Panc1 (cell line): ENCODE measurements at regions not wholly inside any gene's neighbourhood (a gene's known extent, or its start where the extent isn't known, plus 50 kb on each side); places are given as distances from the start of the nearest gene placed in this dataset.

Source experiments
- CTCF ChIP-seq: fragments of 450-650 bp; IDR thresholded peaks from 2 replicates; pipeline ENCODE4 v1.5.1; 2017; ENCODE audit warnings: mild to moderate bottlenecking
- SIN3A ChIP-seq: IDR thresholded peaks from 2 replicates; pipeline ENCODE4 v1.6.1; 2012; ENCODE audit warnings: low read depth, mild to moderate bottlenecking, low read length, moderate library complexity, borderline replicate concordance; ENCODE audit not compliant: insufficient read depth
- TCF7L2 ChIP-seq: IDR thresholded peaks from 2 replicates; pipeline ENCODE4 v1.6.1; 2011; ENCODE audit warnings: mild to moderate bottlenecking, low read depth, low read length, inconsistent platforms

- no peak; the same call in 1 of the 2 replicates for TF ChIP-seq CTCF
- no peak for TF ChIP-seq SIN3A
- TF ChIP-seq TCF7L2 = no peak
Observed at GRCh38 chr7:133139801-133140200, 57.9 kb upstream of the CHCHD3 start.
